Epithelial cell of proximal tubule (primary cell): ENCODE measurements at regions not wholly inside any gene's neighbourhood (a gene's known extent, or its start where the extent isn't known, plus 50 kb on each side); places are given as distances from the start of the nearest gene placed in this dataset.

ENCODE experiments used
- DNase-seq: peaks from one replicate; pipeline ENCODE4 v3.0.0-alpha.2; 2011; ENCODE audit warnings: low read depth
- H3K4me3 ChIP-seq: 2 replicates; pipeline ENCODE4 v1.5.1; 2011; ENCODE audit warnings: low read depth, mild to moderate bottlenecking, low read length
- TF ChIP-seq, protein P1 (sequence below): conservative IDR thresholded peaks from 2 replicates; pipeline ENCODE4 v1.5.1; 2012; ENCODE audit warnings: low read depth, mild to moderate bottlenecking, low read length

DNA sequence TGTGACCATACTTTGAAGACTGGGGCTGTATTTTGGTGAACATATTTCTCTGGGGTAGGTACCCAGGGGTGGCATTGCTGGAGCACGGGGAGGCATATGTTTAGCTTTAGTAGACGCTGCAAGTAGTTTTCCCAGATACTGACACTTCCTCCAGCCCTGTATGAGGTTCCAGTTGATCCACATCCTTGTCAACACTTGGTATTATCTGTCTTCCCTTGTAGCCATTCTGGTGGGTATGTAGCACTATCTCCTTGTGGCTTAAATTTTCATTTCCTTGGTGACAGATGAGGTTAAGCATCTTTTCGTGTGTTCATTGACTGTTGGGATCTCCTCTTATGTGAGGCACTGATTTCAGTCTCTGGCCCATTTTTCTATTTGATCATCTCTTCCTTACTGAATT, 179.1 kb downstream of the PHETA1 start:
- no peak for DNase-seq
- TF ChIP-seq, protein P1, sequence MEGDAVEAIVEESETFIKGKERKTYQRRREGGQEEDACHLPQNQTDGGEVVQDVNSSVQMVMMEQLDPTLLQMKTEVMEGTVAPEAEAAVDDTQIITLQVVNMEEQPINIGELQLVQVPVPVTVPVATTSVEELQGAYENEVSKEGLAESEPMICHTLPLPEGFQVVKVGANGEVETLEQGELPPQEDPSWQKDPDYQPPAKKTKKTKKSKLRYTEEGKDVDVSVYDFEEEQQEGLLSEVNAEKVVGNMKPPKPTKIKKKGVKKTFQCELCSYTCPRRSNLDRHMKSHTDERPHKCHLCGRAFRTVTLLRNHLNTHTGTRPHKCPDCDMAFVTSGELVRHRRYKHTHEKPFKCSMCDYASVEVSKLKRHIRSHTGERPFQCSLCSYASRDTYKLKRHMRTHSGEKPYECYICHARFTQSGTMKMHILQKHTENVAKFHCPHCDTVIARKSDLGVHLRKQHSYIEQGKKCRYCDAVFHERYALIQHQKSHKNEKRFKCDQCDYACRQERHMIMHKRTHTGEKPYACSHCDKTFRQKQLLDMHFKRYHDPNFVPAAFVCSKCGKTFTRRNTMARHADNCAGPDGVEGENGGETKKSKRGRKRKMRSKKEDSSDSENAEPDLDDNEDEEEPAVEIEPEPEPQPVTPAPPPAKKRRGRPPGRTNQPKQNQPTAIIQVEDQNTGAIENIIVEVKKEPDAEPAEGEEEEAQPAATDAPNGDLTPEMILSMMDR, result no peak
- H3K4me3 ChIP-seq, result no peak overlapping the region

DNA sequence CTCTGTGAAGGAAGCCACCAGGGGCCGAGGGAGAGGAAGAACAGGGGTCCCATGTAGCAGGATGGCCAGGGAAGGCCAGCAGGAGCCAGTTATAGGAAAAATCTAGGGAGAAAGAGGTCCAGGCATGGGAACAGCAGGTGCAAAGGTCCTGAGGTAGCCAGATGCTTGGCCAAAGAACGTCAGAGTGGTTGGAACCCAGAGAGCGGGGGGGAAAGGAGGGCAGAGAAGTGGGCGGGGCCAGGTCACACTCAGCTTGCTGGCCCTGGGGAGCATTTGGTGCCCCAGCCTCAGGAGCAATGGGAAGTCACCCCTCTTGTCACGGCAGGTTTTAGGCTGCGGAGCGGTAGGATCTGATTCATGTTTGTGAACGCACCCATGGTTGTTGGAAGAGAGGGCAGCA, 180.5 kb downstream of the PHETA1 start:
- no peak for DNase-seq
- TF ChIP-seq, protein P1, result no peak
- H3K4me3 ChIP-seq, result no peak overlapping the region

DNA sequence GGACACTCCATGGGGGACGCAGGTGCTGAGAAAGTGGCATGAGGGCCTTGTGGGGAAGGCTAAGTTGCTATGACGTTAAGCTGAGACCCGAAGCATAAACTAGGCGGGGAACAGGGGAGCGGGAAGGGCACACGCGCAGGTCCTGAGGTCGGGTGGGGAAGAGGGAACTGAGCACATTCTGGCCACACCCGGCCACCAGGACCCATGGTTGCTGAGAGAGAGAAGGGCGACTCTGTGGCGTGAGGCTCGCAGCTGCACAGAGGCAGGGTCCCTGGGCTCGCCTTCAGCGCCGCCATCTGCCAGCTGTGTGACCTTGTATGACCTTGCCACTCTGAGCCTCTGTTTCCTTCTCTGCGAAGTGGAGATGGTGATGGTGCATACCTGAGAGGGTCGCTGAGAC, 182.5 kb downstream of the PHETA1 start:
- DNase-seq, result no peak
- no peak overlapping the region for H3K4me3 ChIP-seq
- TF ChIP-seq, protein P1, result no peak

DNA sequence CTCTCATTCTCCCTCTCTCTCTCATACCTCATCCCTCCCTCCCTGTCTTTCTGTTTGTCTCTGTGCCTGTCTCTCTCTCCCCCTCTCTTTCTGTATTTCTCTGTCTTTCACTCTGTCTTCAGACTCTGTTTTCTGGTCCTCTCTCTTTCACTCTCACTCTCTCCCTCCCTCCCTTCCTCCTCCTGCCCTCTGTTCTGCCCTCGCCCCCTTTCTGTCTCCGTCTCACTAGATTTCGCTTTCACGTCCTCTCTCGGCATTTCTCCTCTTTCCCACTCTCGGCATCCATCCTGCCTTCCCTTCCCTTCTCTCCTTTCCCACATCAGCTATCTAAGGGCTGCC, 183.0 kb downstream of the PHETA1 start:
- TF ChIP-seq, protein P1, result no peak
- DNase-seq, result no peak

DNA sequence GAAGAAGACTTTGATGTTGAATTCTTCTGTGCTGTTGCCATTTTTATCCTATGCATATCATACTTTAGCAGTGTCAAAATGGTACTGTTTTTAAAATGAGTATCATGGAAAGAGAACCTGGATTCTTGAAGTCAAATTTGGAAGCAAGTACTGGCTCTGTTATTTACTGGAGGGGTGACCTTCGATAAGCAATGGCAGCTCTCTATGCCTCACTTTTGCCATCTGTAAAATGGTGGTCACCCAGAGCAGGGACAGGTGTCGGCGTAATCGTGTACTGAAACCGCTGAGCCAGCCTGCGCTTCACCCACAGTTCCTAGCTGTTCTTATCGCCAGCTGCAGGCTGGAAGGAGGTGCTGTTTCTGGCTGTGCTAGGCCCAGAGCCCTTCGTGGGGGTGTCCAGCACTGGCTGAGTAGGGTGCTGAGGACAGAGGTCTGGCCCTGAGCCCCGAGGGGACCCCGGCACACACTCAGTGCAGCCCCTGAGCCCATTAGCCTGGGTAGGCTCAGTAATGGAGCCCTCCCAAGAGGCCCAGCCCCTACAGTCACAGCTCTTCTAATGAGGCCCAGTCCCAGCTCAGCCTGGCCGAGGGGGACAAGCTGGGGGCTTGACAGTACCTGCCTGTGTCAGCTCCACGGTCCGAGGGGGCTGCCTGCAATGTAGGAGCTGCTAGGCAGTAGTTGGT, 183.5 kb downstream of the PHETA1 start:
- no peak overlapping the region for H3K4me3 ChIP-seq
- TF ChIP-seq, protein P1, result no peak

More for the DNA sequence above, 183.0 kb downstream of the PHETA1 start:
- no peak overlapping the region for H3K4me3 ChIP-seq

DNA sequence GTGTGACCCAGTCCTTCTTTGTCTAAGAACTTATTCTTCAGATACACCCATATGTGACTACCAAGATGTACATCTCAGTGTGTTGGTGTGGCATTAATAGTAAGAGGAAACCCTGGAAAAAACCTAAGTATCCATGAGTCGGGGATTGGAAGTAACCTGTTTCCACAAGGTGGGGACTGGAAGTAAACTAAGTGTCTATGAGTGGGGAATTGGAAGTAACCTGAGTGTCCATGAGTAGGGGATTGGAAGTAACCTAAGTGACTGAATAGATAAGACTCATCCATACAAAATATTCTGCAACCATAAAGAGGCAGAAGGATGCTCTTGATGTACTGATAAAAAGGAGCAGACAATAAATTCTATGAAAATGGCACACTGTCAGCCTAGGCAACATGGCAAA, 184.7 kb downstream of the PHETA1 start:
- no peak for DNase-seq
- no peak overlapping the region for H3K4me3 ChIP-seq
- TF ChIP-seq, protein P1, result no peak

More for the DNA sequence above, 183.5 kb downstream of the PHETA1 start:
- no peak for DNase-seq

DNA sequence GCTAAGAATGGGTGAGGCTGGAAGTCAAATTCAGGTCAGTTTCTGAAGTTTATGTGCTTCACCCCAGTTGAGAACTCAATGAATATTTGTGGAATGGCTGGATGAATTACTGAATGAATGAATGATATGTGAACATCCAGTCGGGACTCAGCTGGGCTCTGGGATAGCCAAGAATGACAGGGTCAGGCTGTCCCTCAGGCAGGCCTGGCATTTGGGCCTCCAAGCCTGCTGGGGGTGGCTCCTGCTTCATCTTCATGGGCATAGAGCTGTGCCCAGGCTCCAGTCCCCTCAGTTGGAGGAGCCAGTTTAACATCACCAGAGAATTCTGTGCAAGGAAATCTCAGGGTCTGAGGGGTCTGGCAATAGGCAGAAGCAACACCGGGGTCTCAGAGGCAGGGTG, 185.8 kb downstream of the PHETA1 start:
- TF ChIP-seq, protein P1, result no peak
- no peak overlapping the region for H3K4me3 ChIP-seq
- DNase-seq, result no peak
